ENCODE measurements at regions not wholly inside any gene's neighbourhood (a gene's known extent, or its start where the extent isn't known, plus 50 kb on each side); places are given as distances from the start of the nearest gene placed in this dataset.

- TF ChIP-seq, protein P1, sequence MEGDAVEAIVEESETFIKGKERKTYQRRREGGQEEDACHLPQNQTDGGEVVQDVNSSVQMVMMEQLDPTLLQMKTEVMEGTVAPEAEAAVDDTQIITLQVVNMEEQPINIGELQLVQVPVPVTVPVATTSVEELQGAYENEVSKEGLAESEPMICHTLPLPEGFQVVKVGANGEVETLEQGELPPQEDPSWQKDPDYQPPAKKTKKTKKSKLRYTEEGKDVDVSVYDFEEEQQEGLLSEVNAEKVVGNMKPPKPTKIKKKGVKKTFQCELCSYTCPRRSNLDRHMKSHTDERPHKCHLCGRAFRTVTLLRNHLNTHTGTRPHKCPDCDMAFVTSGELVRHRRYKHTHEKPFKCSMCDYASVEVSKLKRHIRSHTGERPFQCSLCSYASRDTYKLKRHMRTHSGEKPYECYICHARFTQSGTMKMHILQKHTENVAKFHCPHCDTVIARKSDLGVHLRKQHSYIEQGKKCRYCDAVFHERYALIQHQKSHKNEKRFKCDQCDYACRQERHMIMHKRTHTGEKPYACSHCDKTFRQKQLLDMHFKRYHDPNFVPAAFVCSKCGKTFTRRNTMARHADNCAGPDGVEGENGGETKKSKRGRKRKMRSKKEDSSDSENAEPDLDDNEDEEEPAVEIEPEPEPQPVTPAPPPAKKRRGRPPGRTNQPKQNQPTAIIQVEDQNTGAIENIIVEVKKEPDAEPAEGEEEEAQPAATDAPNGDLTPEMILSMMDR (IDR thresholded peaks at IDR 0.05; ENCODE audit: control insufficient read depth, insufficient read depth, low read depth, low read length, missing control alignments): no peak
- H3K4me3 ChIP-seq (ENCODE audit: control insufficient read depth, low read depth, low read length): no peak overlapping the region
- DNase-seq (ENCODE audit: low read depth): no peak
Observed at GRCh38 chr5:101877451-101877850, 418.6 kb downstream of the SLCO4C1 start.

DNA sequence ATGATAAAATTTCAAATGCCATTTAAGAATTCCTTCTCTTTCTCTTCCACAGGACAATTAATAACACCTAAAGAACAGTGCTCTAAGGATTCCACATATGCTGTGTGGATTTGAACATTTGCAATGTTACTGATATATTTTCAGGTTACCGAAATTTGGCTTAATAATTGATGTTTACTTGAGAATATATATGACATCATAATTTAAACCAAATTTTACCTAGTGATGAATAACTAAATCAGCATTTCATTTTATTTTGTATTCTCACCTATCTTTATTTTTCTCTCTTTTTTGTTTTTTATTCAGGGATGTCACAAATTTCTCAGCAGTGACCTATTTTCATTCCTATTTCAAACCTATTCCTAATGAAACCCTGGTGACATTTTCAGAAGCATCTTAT lies 429.6 kb downstream of the SLCO4C1 start:
- DNase-seq (ENCODE audit: low read depth): no peak
- TF ChIP-seq, protein P1 (IDR thresholded peaks at IDR 0.05; ENCODE audit: control insufficient read depth, insufficient read depth, low read depth, low read length, missing control alignments): no peak
- H3K4me3 ChIP-seq (ENCODE audit: control insufficient read depth, low read depth, low read length): no peak overlapping the region

- H3K4me3 ChIP-seq (ENCODE audit: control insufficient read depth, low read depth, low read length): no peak overlapping the region
- no peak for DNase-seq (ENCODE audit: low read depth)
- TF ChIP-seq, protein P1 (IDR thresholded peaks at IDR 0.05; ENCODE audit: control insufficient read depth, insufficient read depth, low read depth, low read length, missing control alignments): no peak
Observed at GRCh38 chr5:101860563-101860962, 435.5 kb downstream of the SLCO4C1 start.

DNA sequence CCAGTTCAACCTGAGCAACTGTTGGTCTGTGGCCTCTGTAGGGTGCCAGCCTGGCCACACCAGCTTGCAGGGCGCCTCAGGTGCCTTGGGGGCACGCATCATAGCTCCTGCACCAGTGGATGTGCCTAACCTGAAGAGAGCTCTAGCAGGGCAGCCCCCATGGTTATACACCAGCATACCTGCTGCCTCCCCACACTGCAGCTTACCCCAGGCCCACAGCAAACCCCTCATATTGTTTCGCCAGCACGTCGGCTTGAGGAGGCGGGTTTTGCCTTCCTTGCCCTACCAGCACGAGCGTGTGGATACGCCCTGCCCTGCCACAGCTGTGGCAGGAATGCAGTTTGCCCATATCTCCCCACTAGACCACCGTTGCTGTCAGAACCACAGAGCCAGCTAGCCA lies 435.9 kb downstream of the SLCO4C1 start:
- TF ChIP-seq, protein P1 (IDR thresholded peaks at IDR 0.05; ENCODE audit: control insufficient read depth, insufficient read depth, low read depth, low read length, missing control alignments): no peak
- no peak for DNase-seq (ENCODE audit: low read depth)
- H3K4me3 ChIP-seq (ENCODE audit: control insufficient read depth, low read depth, low read length): no peak overlapping the region

- no peak for DNase-seq (ENCODE audit: low read depth)
- H3K4me3 ChIP-seq (ENCODE audit: control insufficient read depth, low read depth, low read length): no peak overlapping the region
- TF ChIP-seq, protein P1 (IDR thresholded peaks at IDR 0.05; ENCODE audit: control insufficient read depth, insufficient read depth, low read depth, low read length, missing control alignments): no peak
Observed at GRCh38 chr5:101846496-101846895, 449.6 kb downstream of the SLCO4C1 start.

- TF ChIP-seq, protein P1 (IDR thresholded peaks at IDR 0.05; ENCODE audit: control insufficient read depth, insufficient read depth, low read depth, low read length, missing control alignments): no peak
Observed at GRCh38 chr5:101843055-101843454, 453.0 kb downstream of the SLCO4C1 start.

GRCh38 chr5:101838435-101838834 lies 457.6 kb downstream of the SLCO4C1 start:
- H3K4me3 ChIP-seq (ENCODE audit: control insufficient read depth, low read depth, low read length): no peak overlapping the region
- TF ChIP-seq, protein P1 (IDR thresholded peaks at IDR 0.05; ENCODE audit: control insufficient read depth, insufficient read depth, low read depth, low read length, missing control alignments): no peak
- no peak for DNase-seq (ENCODE audit: low read depth)

More at GRCh38 chr5:101843055-101843454, 453.0 kb downstream of the SLCO4C1 start:
- no peak overlapping the region for H3K4me3 ChIP-seq (ENCODE audit: control insufficient read depth, low read depth, low read length)
- DNase-seq (ENCODE audit: low read depth): no peak

All from AG09309 (cell line).